WERI-Rb-1 (cell line): ENCODE measurements at regions not wholly inside any gene's neighbourhood (a gene's known extent, or its start where the extent isn't known, plus 50 kb on each side); places are given as distances from the start of the nearest gene placed in this dataset.

ENCODE experiments used
- DNase-seq: peaks from one replicate; pipeline ENCODE4 v3.0.0-alpha.2; 2020
- H3K27ac ChIP-seq: fragments of 250-450 bp; sonication (Bioruptor Pico); 2 replicates; pipeline ENCODE4 v1.5.1; 2020; ENCODE audit warnings: mild to moderate bottlenecking, moderate library complexity
- H3K27me3 ChIP-seq: fragments of 250-450 bp; sonication (Bioruptor Pico); 2 replicates; pipeline ENCODE4 v1.5.1; 2021; ENCODE audit warnings: mild to moderate bottlenecking, low read depth, moderate library complexity; ENCODE audit not compliant: insufficient read depth, severe bottlenecking
- H3K36me3 ChIP-seq: fragments of 250-450 bp; sonication (Bioruptor Pico); 2 replicates; pipeline ENCODE4 v1.5.1; 2020; ENCODE audit warnings: mild to moderate bottlenecking, moderate library complexity
- H3K4me3 ChIP-seq: 2 replicates; pipeline ENCODE4 v1.5.1; 2011; ENCODE audit warnings: low read depth, mild to moderate bottlenecking, control low read depth, low read length
- H3K9me3 ChIP-seq: fragments of 250-450 bp; sonication (Bioruptor Pico); 2 replicates; pipeline ENCODE4 v1.5.1; 2021; ENCODE audit warnings: mild to moderate bottlenecking, moderate library complexity; ENCODE audit not compliant: severe bottlenecking
- CTCF ChIP-seq: IDR thresholded peaks from 2 replicates; pipeline ENCODE4 v1.5.1; 2011; ENCODE audit warnings: low read depth, mild to moderate bottlenecking, control low read depth, inconsistent platforms, low read length

GRCh38 chr12:58443273-58443980 is 476.9 kb downstream of the LRIG3 start:
- peak; percentile 30 for DNase-seq
- H3K4me3 ChIP-seq = no peak overlapping the region
- no peaks in the 10 kb centered on the region for H3K27me3 ChIP-seq
- H3K36me3 ChIP-seq = no peaks in the 10 kb centered on the region
- no peaks in the 10 kb centered on the region for H3K9me3 ChIP-seq
- no peak overlapping the region for H3K27ac ChIP-seq
- TF ChIP-seq CTCF = peak; percentile 49

GRCh38 chr12:58443981-58444371 is 476.3 kb downstream of the LRIG3 start:
- no peak for TF ChIP-seq CTCF
- Histone ChIP-seq H3K36me3 (no peaks in the 10 kb centered on the region), H3K4me3 (no peak overlapping the region), H3K27me3 (no peaks in the 10 kb centered on the region), H3K9me3 (no peaks in the 10 kb centered on the region), H3K27ac (no peak overlapping the region)
- DNase-seq = peak; percentile 35

GRCh38 chr12:58450868-58451482 is 469.3 kb downstream of the LRIG3 start:
- H3K9me3 ChIP-seq = no peaks in the 10 kb centered on the region
- H3K36me3 ChIP-seq = no peaks in the 10 kb centered on the region
- DNase-seq = no peak
- H3K27me3 ChIP-seq = no peaks in the 10 kb centered on the region
- no peak overlapping the region for H3K27ac ChIP-seq
- TF ChIP-seq CTCF = no peak
- H3K4me3 ChIP-seq = no peak overlapping the region

GRCh38 chr12:58452546-58452945 is 467.8 kb downstream of the LRIG3 start:
- no peak for DNase-seq
- TF ChIP-seq CTCF = no peak
- no peak overlapping the region for H3K27ac ChIP-seq

GRCh38 chr12:58453306-58453705 is 467.0 kb downstream of the LRIG3 start:
- no peak for DNase-seq
- H3K27me3 ChIP-seq = no peaks in the 10 kb centered on the region
- H3K27ac ChIP-seq = no peak overlapping the region
- H3K9me3 ChIP-seq = no peaks in the 10 kb centered on the region
- TF ChIP-seq CTCF = no peak
- H3K36me3 ChIP-seq = no peaks in the 10 kb centered on the region
- H3K4me3 ChIP-seq = no peak overlapping the region

More at GRCh38 chr12:58452546-58452945, 467.8 kb downstream of the LRIG3 start:
- H3K27me3 ChIP-seq = no peaks in the 10 kb centered on the region
- H3K4me3 ChIP-seq = no peak overlapping the region
- H3K9me3 ChIP-seq = no peaks in the 10 kb centered on the region
- H3K36me3 ChIP-seq = no peaks in the 10 kb centered on the region
